ENCODE measurements at regions not wholly inside any gene's neighbourhood (a gene's known extent, or its start where the extent isn't known, plus 50 kb on each side); places are given as distances from the start of the nearest gene placed in this dataset.

GRCh38 chr4:126109836-126110235 is 795.1 kb downstream of the FAT4 start:
- H3K9me2 ChIP-seq (replicated peaks; ENCODE audit: control insufficient read depth, low read length) = no peaks in the 10 kb centered on the region
- no peaks in the 10 kb centered on the region for H4K20me1 ChIP-seq (ENCODE audit: control insufficient read depth, insufficient read depth, low read depth, low read length)
- H3K4me2 ChIP-seq (ENCODE audit: low read length) = no peak overlapping the region
- no peaks in the 10 kb centered on the region for H3K36me3 ChIP-seq (ENCODE audit: control insufficient read depth, low read length)
- no peaks in the 10 kb centered on the region for H3F3A ChIP-seq (ENCODE audit: control insufficient read depth, insufficient read depth)
- no peak overlapping the region for H3K4me3 ChIP-seq (ENCODE audit: low read length)
- H3K27ac ChIP-seq (ENCODE audit: low read depth, low read length) = no peak overlapping the region
- H3K4me1 ChIP-seq (ENCODE audit: control insufficient read depth, low read length) = no peaks in the 10 kb centered on the region
- no peak for TF ChIP-seq CTCF (IDR thresholded peaks at IDR 0.05; ENCODE audit: low read depth, low read length, poor library complexity, severe bottlenecking)
- TF ChIP-seq EZH2phosphoT487 (IDR thresholded peaks at IDR 0.05; ENCODE audit: borderline replicate concordance, low read length) = no peak
- H3K79me2 ChIP-seq (ENCODE audit: control insufficient read depth, low read length) = no peaks in the 10 kb centered on the region
- H3K9me3 ChIP-seq (ENCODE audit: control insufficient read depth, insufficient read depth, low read length) = no peaks in the 10 kb centered on the region
- no peaks in the 10 kb centered on the region for H3K27me3 ChIP-seq (ENCODE audit: control insufficient read depth, low read length)

- Histone ChIP-seq H3K9me3 (ENCODE audit: control insufficient read depth, insufficient read depth, low read length) (no peaks in the 10 kb centered on the region), H3K4me1 (ENCODE audit: control insufficient read depth, low read length) (no peaks in the 10 kb centered on the region), H3K79me2 (ENCODE audit: control insufficient read depth, low read length) (no peaks in the 10 kb centered on the region), H3K4me3 (ENCODE audit: low read length) (no peak overlapping the region), H3K4me2 (ENCODE audit: low read length) (no peak overlapping the region), H3K36me3 (ENCODE audit: control insufficient read depth, low read length) (no peaks in the 10 kb centered on the region), H3K27me3 (ENCODE audit: control insufficient read depth, low read length) (no peaks in the 10 kb centered on the region), H3F3A (ENCODE audit: control insufficient read depth, insufficient read depth) (no peaks in the 10 kb centered on the region), H3K9me2 (replicated peaks; ENCODE audit: control insufficient read depth, low read length) (no peaks in the 10 kb centered on the region), H4K20me1 (ENCODE audit: control insufficient read depth, insufficient read depth, low read depth, low read length) (no peaks in the 10 kb centered on the region), H3K27ac (ENCODE audit: low read depth, low read length) (no peak overlapping the region)
- TF ChIP-seq EZH2phosphoT487 (IDR thresholded peaks at IDR 0.05; ENCODE audit: borderline replicate concordance, low read length) (no peak), CTCF (IDR thresholded peaks at IDR 0.05; ENCODE audit: low read depth, low read length, poor library complexity, severe bottlenecking) (no peak)
Measured at GRCh38 chr4:126113058-126113457, 798.3 kb downstream of the FAT4 start.

- Histone ChIP-seq H3K27me3 (ENCODE audit: control insufficient read depth, low read length) (no peaks in the 10 kb centered on the region), H3K36me3 (ENCODE audit: control insufficient read depth, low read length) (no peaks in the 10 kb centered on the region), H3K4me2 (ENCODE audit: low read length) (no peak overlapping the region), H3K9me2 (replicated peaks; ENCODE audit: control insufficient read depth, low read length) (no peaks in the 10 kb centered on the region), H3K4me1 (ENCODE audit: control insufficient read depth, low read length) (no peaks in the 10 kb centered on the region), H3F3A (ENCODE audit: control insufficient read depth, insufficient read depth) (no peaks in the 10 kb centered on the region), H4K20me1 (ENCODE audit: control insufficient read depth, insufficient read depth, low read depth, low read length) (no peaks in the 10 kb centered on the region), H3K27ac (ENCODE audit: low read depth, low read length) (no peak overlapping the region), H3K9me3 (ENCODE audit: control insufficient read depth, insufficient read depth, low read length) (no peaks in the 10 kb centered on the region), H3K4me3 (ENCODE audit: low read length) (no peak overlapping the region), H3K79me2 (ENCODE audit: control insufficient read depth, low read length) (no peaks in the 10 kb centered on the region)
- TF ChIP-seq EZH2phosphoT487 (IDR thresholded peaks at IDR 0.05; ENCODE audit: borderline replicate concordance, low read length) (no peak), CTCF (IDR thresholded peaks at IDR 0.05; ENCODE audit: low read depth, low read length, poor library complexity, severe bottlenecking) (no peak)
Measured at GRCh38 chr4:126123611-126124325, 809.0 kb downstream of the FAT4 start.
